ENCODE measurements at regions not wholly inside any gene's neighbourhood (a gene's known extent, or its start where the extent isn't known, plus 50 kb on each side); places are given as distances from the start of the nearest gene placed in this dataset.

- Histone ChIP-seq H3K4me3 (ENCODE audit: low read length) (no peak overlapping the region), H3F3A (ENCODE audit: control insufficient read depth, insufficient read depth) (no peaks in the 10 kb centered on the region), H4K20me1 (ENCODE audit: control insufficient read depth, insufficient read depth, low read depth, low read length) (no peaks in the 10 kb centered on the region), H3K27ac (ENCODE audit: low read depth, low read length) (no peak overlapping the region), H3K36me3 (ENCODE audit: control insufficient read depth, low read length) (no peaks in the 10 kb centered on the region), H3K9me2 (replicated peaks; ENCODE audit: control insufficient read depth, low read length) (no peaks in the 10 kb centered on the region), H3K27me3 (ENCODE audit: control insufficient read depth, low read length) (no peaks in the 10 kb centered on the region), H3K79me2 (ENCODE audit: control insufficient read depth, low read length) (no peaks in the 10 kb centered on the region), H3K9me3 (ENCODE audit: control insufficient read depth, insufficient read depth, low read length) (no peaks in the 10 kb centered on the region), H3K4me2 (ENCODE audit: low read length) (no peak overlapping the region), H3K4me1 (ENCODE audit: control insufficient read depth, low read length) (no peaks in the 10 kb centered on the region)
- no peak for TF ChIP-seq EZH2phosphoT487 (IDR thresholded peaks at IDR 0.05; ENCODE audit: borderline replicate concordance, low read length)
- TF ChIP-seq CTCF (IDR thresholded peaks at IDR 0.05; ENCODE audit: low read depth, low read length, poor library complexity, severe bottlenecking), result no peak
Observed at GRCh38 chr19:33950091-33950750, 153.6 kb downstream of the KCTD15 start.

- Histone ChIP-seq H3K27me3 (ENCODE audit: control insufficient read depth, low read length) (no peaks in the 10 kb centered on the region), H3K36me3 (ENCODE audit: control insufficient read depth, low read length) (no peaks in the 10 kb centered on the region)
Observed at GRCh38 chr19:33953023-33953422, 156.4 kb downstream of the KCTD15 start.

GRCh38 chr19:33953592-33953991 is 156.9 kb downstream of the KCTD15 start:
- no peaks in the 10 kb centered on the region for H3F3A ChIP-seq (ENCODE audit: control insufficient read depth, insufficient read depth)
- TF ChIP-seq EZH2phosphoT487 (IDR thresholded peaks at IDR 0.05; ENCODE audit: borderline replicate concordance, low read length) (no peak), CTCF (IDR thresholded peaks at IDR 0.05; ENCODE audit: low read depth, low read length, poor library complexity, severe bottlenecking) (no peak)
- no peak overlapping the region for H3K27ac ChIP-seq (ENCODE audit: low read depth, low read length)
- no peak overlapping the region for H3K4me3 ChIP-seq (ENCODE audit: low read length)
- no peaks in the 10 kb centered on the region for H3K9me3 ChIP-seq (ENCODE audit: control insufficient read depth, insufficient read depth, low read length)
- no peaks in the 10 kb centered on the region for H3K27me3 ChIP-seq (ENCODE audit: control insufficient read depth, low read length)
- no peaks in the 10 kb centered on the region for H3K9me2 ChIP-seq (replicated peaks; ENCODE audit: control insufficient read depth, low read length)
- no peaks in the 10 kb centered on the region for H3K79me2 ChIP-seq (ENCODE audit: control insufficient read depth, low read length)
- H3K4me2 ChIP-seq (ENCODE audit: low read length), result no peak overlapping the region
- no peaks in the 10 kb centered on the region for H4K20me1 ChIP-seq (ENCODE audit: control insufficient read depth, insufficient read depth, low read depth, low read length)
- no peaks in the 10 kb centered on the region for H3K4me1 ChIP-seq (ENCODE audit: control insufficient read depth, low read length)
- H3K36me3 ChIP-seq (ENCODE audit: control insufficient read depth, low read length), result no peaks in the 10 kb centered on the region

More at GRCh38 chr19:33953023-33953422, 156.4 kb downstream of the KCTD15 start:
- Histone ChIP-seq H3K9me3 (ENCODE audit: control insufficient read depth, insufficient read depth, low read length) (no peaks in the 10 kb centered on the region), H3K4me3 (ENCODE audit: low read length) (no peak overlapping the region), H3K9me2 (replicated peaks; ENCODE audit: control insufficient read depth, low read length) (no peaks in the 10 kb centered on the region), H3F3A (ENCODE audit: control insufficient read depth, insufficient read depth) (no peaks in the 10 kb centered on the region), H3K79me2 (ENCODE audit: control insufficient read depth, low read length) (no peaks in the 10 kb centered on the region), H3K4me1 (ENCODE audit: control insufficient read depth, low read length) (no peaks in the 10 kb centered on the region), H3K4me2 (ENCODE audit: low read length) (no peak overlapping the region), H3K27ac (ENCODE audit: low read depth, low read length) (no peak overlapping the region), H4K20me1 (ENCODE audit: control insufficient read depth, insufficient read depth, low read depth, low read length) (no peaks in the 10 kb centered on the region)
- TF ChIP-seq CTCF (IDR thresholded peaks at IDR 0.05; ENCODE audit: low read depth, low read length, poor library complexity, severe bottlenecking), result no peak
- TF ChIP-seq EZH2phosphoT487 (IDR thresholded peaks at IDR 0.05; ENCODE audit: borderline replicate concordance, low read length), result no peak
